SK-N-SH treated with all-trans-retinoic acid at 6 μM for 48 hours (cell line): ENCODE measurements at regions not wholly inside any gene's neighbourhood (a gene's known extent, or its start where the extent isn't known, plus 50 kb on each side); places are given as distances from the start of the nearest gene placed in this dataset.

Experiments
- BACH2 ChIP-seq: fragments of 250-450 bp; sonication (Bioruptor Pico); IDR thresholded peaks from 2 replicates; pipeline ENCODE4 v1.9.0; 2021; ENCODE audit warnings: mild to moderate bottlenecking, borderline replicate concordance
- CREB5 ChIP-seq: fragments of 250-450 bp; sonication (Bioruptor Pico); IDR thresholded peaks from 2 replicates; pipeline ENCODE4 v1.5.1; 2020; ENCODE audit warnings: low read depth, mild to moderate bottlenecking, moderate library complexity
- CSDC2 ChIP-seq: fragments of 250-450 bp; sonication (Bioruptor Pico); IDR thresholded peaks from 2 replicates; pipeline ENCODE4 v1.5.0; 2020; ENCODE audit warnings: mild to moderate bottlenecking, moderate library complexity
- OSR1 ChIP-seq: fragments of 250-450 bp; sonication (Bioruptor Pico); IDR thresholded peaks from 2 replicates; pipeline ENCODE4 v1.8.0; 2022; ENCODE audit warnings: moderate library complexity, mild to moderate bottlenecking, inconsistent platforms
- PATZ1 ChIP-seq: fragments of 250-450 bp; sonication (Bioruptor Pico); IDR thresholded peaks from 2 replicates; pipeline ENCODE4 v1.8.0; 2020; ENCODE audit warnings: mild to moderate bottlenecking, moderate library complexity, borderline replicate concordance
- RARB ChIP-seq: fragments of 250-450 bp; sonication (Bioruptor Pico); IDR thresholded peaks from 2 replicates; pipeline ENCODE4 v1.8.0; 2021; ENCODE audit warnings: mild to moderate bottlenecking, moderate library complexity
- SNAI2 ChIP-seq: fragments of 250-450 bp; sonication (Bioruptor Pico); IDR thresholded peaks from 2 replicates; pipeline ENCODE4 v1.5.0; 2020; ENCODE audit warnings: mild to moderate bottlenecking, moderate library complexity
- TCF4 ChIP-seq: fragments of 250-450 bp; sonication (Bioruptor Pico); IDR thresholded peaks from 2 replicates; pipeline ENCODE4 v1.8.0; 2021; ENCODE audit warnings: mild to moderate bottlenecking, moderate library complexity, borderline replicate concordance
- TOX ChIP-seq: fragments of 250-450 bp; sonication (Bioruptor Pico); IDR thresholded peaks from 2 replicates; pipeline ENCODE4 v1.8.0; 2021; ENCODE audit warnings: mild to moderate bottlenecking, moderate library complexity, borderline replicate concordance
- TSHZ2 ChIP-seq: fragments of 250-450 bp; sonication (Bioruptor Pico); IDR thresholded peaks from 2 replicates; pipeline ENCODE4 v1.5.0; 2020; ENCODE audit warnings: mild to moderate bottlenecking, moderate library complexity
- ZC3H10 ChIP-seq: fragments of 250-450 bp; sonication (Bioruptor Pico); IDR thresholded peaks from 2 replicates; pipeline ENCODE4 v1.5.1; 2021; ENCODE audit warnings: mild to moderate bottlenecking, moderate library complexity
- ZFP30 ChIP-seq: fragments of 450-650 bp; formaldehyde crosslinking; IDR thresholded peaks from 2 replicates; pipeline ENCODE4 v1.5.0; 2022; ENCODE audit warnings: mild to moderate bottlenecking, moderate library complexity
- ZNF70 ChIP-seq: fragments of 450-650 bp; formaldehyde crosslinking; IDR thresholded peaks from 2 replicates; pipeline ENCODE4 v1.5.0; 2020; ENCODE audit warnings: mild to moderate bottlenecking, moderate library complexity

GRCh38 chr16:8047736-8048135, 542.6 kb downstream of the TMEM114 start:
- TF ChIP-seq OSR1 (CRISPR knock-in tag), result no peak
- no peak for TF ChIP-seq CREB5 (CRISPR knock-in tag)
- no peak for TF ChIP-seq PATZ1 (CRISPR knock-in tag)
- TF ChIP-seq ZFP30 (CRISPR knock-in tag), result no peak
- no peak for TF ChIP-seq TOX (CRISPR knock-in tag)
- no peak for TF ChIP-seq BACH2
- TF ChIP-seq SNAI2 (CRISPR knock-in tag), result no peak
- no peak for TF ChIP-seq CSDC2 (CRISPR knock-in tag)
- no peak for TF ChIP-seq TCF4
- TF ChIP-seq ZC3H10, result no peak
- TF ChIP-seq RARB, result no peak
- TF ChIP-seq ZNF70, result no peak
- TF ChIP-seq TSHZ2 (CRISPR knock-in tag), result no peak
